NCI-H446 (cell line): ENCODE measurements at regions not wholly inside any gene's neighbourhood (a gene's known extent, or its start where the extent isn't known, plus 50 kb on each side); places are given as distances from the start of the nearest gene placed in this dataset.

ENCODE experiments used
- DNase-seq, 2 experiments: peaks; one replicate each; lab custom pipeline; 2025; lab: John Stamatoyannopoulos, UW

DNA sequence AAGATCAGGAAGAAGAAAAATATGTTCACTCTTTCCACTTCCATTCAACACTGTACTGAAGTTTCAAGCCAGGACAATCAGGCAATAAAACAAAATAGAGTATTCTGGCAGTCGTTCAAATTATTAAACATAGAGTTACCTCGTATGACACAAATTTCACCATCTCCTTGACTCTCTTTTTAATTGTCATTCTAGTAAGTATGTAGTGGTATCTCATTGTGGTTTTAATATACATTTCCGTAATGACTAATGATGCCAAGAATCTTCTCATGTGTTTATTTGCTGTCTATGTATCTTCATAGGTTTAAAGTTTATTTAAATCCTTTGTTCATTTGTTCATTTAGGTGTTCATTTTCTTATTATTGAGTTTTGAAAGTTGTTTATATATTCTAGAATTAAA, 352.2 kb downstream of the IDS start:
- DNase-seq, result no peak

DNA sequence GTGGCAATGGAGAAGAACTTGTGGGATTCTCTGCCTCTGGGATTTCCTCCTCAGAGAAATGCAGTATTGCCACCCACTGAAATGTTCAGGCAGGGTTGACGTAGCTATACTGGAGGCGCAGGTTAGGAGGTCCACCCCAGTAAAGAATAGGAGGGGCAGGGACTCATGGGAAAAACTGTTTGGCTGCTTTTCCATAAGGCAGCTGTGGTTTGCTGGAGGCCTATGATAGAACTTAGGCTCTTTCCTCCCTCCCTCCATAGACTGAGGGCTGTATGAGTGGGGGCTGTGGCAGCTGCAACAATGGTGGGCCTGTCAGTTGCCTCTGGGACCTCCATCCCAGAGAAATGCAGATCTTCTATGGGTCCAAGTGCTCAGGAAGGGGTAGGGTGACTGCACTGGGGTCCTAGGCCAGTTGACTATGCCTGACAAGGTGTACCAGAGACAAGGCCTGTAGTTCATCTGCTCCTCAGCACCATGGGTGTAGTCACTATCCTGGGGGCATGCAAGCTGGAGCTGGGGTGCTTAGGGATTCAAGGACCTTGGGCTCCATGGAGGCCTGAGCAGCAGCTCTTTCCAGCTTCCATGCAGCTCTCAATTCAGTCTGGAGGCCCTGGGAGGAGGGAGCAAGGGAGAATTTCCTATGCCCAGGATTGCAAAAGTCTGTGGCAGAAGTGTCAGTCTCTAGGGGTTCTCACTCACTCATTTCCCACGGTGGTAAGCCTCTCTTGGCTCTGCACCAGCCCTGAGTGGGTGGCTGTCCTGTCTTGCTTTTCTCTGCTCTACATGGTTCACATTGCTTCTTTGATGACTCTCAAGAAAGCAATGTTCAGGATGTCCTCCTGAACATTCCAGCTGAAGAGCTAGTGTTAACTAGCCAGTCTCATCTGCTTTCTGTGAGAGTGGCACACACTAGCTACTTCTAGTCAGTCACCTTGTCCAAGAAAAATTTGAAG, 353.0 kb downstream of the IDS start:
- no peak for DNase-seq

DNA sequence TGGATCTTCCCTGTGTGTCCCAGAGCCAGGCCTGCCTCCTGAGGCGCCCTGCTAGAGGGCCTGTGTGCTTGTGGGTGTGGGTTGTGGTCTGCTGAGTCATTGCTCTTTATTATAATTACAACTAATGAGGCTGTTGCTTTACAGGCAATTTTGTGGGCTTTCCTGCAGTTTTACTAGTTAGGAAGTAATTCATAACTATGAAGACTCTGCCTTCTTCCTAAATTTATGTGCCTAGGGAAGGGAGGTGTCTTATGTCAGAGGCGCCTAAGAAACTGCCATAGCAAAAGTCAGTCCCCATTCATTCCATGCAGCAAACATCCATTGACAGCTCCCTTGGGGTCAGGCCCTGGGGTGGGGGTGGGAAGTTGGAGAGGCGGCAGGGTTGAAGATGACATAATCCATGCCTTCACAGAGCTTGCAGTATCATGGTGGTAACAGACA, 359.2 kb downstream of the IDS start:
- no peak for DNase-seq

DNA sequence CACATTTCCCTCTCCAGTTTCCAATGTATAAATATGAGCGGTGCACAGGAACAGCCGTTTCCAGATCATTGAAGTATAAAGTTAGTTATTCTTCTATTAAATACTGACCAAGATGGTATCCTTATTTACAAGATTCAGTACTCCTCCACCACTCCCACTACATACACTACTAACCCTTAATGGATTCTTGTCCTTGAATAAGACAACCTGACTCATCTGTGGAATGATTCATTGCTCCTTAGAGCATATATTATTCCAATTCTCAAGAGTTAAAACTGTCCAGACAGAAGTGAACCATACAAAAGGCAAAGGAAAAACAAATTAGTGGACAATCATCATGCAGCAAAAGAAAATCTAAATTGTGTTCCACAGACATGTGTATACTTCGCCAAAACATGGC, 373.3 kb downstream of the IDS start:
- DNase-seq, result no peak

DNA sequence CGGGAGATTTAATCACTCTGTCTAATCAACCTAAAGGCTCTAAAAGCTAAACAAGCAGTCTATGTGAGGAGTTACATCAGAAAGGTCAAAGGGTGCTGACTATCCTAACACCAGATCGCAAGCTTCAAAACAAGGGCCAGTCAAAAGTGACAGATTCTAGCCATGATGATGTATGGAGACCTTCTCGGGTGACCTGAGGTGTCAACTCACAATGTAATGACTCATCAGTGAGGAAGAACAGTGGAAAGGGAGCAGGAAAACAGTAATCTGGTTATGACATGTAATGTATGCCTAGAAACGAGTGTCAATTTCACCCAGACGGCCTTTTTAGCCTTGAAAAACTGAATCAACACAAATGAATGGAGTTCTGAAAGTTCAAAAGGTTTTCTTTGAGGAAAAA, 375.3 kb downstream of the IDS start:
- DNase-seq, result no peak

DNA sequence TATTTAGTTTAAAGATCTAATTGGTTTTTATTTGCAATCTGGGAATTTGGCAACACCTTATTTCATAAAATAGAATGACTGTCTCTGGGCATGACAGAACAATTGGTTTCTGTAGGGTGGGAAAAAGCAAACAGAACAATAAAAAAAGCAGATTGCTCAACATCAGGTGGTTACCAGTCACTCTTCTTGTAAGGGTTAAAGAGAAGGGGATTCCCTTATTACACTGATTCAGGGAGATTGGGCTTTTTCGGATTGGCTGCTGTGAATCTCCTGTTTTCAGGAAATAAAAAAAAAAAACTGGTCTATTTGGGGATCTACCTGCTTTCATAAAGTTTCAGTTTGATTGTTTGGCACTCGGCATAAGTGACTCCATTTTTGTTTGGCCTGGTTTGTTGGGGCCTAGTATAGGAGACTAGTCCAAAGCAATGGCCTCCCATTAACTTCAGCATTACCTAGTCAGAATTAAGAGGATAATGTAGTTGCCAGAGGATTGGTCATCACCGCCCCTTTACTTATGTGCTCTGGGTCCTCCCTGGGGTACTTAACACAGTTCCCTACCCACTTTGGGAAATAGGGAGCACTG, 380.5 kb downstream of the IDS start:
- no peak for DNase-seq

DNA sequence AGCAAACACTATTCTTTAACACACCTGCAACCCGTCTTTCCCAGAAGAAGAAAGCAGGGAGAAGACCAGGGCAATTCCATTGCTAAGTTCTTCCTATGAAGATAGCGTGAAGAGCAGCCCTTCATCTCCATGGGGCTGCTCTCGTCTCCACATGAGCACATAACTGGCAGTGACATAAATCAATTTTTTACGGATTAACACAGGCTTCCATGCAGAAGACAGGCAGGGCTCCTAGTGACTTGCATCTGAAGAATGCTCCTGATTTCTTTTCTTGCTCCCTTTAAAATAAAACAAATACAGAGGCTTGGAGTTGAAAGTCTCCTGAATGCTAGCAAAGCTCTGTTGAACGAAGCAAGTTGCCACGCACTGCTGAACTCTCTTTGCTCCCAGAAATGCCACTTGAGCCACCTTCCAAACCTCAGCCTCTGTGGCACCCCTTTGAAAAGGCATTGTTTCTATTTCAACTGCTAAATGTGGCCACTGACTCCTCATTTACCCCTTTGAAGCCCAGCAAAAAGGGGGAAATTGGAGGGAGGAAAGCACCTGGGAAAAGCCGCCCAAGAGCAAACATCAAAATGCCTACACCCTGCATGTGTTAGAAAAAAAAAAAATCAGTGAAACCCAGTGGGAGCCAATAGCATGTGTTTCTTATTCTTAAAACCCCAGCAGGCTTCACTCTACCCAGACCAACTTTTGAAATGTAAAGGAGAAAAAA, 383.7 kb downstream of the IDS start:
- no peak for DNase-seq

DNA sequence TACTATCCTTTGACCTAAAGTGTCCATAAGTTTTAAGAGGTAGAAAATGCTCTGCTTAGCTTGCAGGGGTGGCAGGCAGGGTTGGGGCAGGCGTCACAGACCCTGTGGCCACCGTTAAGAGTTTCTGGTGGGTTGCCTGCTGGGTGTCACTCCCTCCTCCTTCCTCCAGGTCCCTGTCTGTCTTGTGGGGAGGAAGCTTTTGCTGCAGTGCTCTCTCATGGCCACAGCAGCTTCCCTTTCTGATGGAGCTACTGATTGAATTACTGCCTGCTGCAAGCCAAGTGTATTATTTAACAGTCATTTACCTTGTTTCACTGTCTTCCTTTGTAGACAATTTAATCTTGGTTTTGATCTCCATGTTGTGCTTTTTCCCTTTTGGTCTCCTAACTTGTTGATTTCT, 384.6 kb downstream of the IDS start:
- no peak for DNase-seq

DNA sequence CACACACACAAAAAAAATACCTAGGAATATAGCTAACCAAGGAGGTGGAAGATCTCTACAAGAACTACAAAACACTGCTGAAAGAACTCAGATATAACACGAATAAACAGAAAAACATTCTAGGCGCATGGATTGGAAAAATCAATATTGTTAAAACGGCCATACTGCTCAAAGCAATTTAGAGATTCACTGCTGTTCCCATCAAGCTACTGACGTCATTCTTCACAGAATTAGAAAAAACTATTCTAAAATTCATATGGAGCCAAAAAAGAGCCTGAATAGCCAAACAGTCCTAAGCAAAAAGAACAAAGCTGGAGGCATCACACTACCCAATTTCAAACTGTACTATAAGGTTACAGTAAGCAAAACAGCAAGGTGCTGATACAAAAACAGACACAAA, 390.2 kb downstream of the IDS start:
- no peak for DNase-seq

DNA sequence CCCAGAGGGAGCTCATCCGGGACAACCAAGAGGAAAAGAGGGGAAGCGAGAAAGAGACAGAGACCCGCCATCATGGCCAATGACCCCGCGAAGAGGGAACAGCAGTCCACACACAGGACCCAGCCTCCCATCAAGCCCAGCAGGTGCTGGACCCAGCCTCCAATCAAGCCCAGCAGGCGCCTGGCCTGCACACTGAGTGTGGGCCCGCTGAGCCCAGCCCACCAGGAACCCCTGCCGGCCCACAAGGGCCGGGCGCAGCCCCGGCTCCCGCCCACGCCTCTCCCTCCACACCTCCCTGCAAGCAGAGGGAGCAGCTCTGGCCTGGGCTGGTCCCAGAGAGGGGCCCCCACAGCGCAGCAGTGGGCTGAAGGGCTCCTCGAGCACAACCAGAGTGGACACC, 391.1 kb downstream of the IDS start:
- no peak for DNase-seq

DNA sequence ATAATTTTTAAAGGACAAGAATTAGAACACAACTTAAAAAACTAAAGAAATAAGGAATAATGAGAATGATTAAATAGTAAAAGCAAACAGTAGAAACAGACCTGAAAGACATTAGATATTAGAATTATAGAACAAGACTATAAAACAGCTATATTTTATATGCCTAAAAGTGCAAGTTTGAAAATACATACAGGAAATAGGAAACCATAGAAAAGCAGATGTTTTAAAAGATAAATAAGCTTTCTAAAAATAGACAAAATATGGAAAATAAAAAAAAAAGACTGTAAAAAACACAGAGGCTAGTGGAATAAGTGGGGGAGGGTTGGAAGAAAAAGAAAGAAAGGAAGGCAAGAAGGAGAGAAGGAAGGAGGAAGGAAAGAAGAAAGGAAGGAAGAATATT, 407.3 kb downstream of the IDS start:
- DNase-seq, result no peak

DNA sequence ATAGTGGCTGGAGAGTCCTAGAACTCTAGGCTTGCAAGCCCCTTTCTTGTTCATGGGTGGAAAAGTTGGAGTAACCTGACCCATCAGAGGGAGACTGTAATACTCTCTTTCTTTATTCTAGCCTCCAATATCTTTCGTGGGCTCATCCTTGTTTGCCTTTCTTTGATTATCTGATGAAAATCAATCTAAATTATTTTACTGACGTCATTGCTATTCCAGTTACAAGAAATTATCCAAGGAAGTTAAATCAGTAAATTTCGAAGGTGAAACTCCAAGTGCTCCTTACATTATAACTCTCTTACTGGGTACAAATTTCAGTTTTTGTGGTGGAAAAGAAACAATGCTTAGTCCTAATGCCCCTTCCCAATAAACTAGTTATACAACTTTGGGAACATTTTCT, 412.9 kb downstream of the IDS start:
- DNase-seq, result no peak

DNA sequence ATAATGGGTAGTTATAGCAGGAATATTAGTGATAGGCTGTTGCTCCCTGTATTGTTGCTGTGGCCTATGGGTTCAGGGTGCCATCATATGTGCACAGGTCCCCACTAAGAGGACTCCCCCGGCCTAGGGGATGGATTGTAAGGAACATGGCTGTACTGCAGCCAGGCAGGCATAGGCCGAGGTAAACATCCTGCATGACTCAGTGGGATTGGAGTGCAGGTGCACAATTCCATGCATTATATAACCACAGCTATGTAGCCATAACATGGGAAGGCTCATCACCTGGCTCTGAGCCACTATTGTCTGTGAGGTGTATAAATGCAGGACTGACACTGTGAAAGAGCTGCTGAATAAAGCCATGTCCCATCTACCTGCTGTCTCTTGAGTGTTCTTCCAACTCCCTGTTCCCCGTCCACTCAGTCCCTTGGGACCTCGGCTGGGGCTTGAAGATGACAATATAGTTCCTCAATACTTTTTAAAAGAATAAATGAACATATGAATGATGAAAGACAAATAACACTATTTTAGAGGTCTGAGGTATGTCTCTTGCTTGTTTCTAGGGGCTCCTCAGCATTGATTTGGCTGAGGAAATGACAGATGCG, 425.2 kb downstream of the IDS start:
- no peak for DNase-seq

DNA sequence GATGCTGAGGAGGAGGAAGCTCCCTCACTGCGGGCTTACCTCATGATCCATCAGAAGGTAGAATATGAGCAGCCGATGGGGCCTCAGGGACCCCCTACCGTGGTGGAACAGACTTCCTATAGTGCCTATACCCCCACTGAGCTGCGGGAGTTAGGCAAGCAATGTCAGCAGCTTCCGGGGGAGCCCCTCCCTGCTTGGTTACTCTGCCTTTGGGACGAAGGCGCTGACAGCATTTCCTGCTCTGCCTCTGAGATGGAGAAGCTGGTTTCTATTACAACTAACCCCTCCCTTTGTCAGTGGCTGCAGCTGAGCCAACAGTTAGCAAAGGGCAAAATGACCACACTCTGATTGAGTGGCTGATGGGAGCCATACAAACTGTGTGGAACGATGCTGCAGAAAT, 430.7 kb downstream of the IDS start:
- DNase-seq, result no peak

DNA sequence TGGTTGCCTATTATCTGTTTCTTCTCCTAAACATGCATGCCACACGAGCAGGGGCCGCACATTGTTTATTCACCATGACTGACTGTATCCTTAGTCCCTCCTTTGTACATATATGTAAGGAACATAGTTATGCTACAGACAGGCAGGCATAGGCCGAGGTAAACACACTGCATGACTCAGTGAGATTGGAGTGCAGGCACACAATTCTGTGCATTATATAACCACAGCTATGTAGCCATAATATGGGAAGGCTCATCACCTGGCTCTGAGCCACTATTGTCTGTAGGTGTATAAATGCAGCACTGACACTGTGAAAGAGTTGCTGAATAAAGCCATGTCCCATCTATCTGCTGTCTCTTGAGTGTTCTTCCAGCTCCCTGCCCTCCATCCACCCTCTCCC, 431.6 kb downstream of the IDS start:
- no peak for DNase-seq

DNA sequence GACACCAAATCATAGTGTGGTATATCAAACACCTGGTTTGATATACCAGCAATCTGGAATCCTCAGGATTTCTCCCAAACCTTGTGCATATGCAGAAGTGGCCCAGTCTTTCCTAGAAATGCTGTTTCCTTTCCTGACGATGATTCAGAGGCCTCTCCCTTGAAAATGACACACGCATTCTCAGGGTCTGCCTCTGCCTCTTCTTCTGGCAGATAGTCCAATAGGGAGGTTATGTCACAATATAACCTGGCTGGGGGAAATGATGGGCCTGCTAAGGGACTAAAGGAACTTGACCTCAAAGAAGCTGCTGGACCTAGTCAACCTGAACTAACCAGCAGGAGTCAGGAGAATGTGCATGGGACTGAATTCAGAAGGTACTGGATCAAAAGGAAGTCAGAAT, 435.2 kb downstream of the IDS start:
- no peak for DNase-seq

DNA sequence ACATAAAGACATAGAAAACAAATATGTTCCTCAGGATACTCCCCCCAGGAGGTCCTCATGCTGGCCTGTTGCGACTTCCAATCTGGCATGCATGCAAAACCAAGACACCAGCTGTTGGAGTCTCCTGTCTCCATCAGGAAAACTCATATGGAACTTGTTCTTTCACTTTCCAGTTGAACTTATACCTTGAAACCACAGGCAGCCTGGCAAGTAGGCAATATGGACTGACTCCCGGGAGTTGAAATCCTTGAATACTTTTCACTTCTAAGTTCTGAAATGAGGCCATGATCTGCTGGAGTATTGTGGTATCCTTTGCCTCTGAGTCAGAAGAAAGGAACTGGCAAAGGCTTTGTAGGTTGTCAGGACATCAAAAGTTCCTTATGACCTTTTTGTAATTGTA, 444.2 kb downstream of the IDS start:
- DNase-seq, result no peak
